Activated CD4-positive, alpha-beta T cell treated with anti-CD3 and anti-CD28 coated beads for 4 hours (primary cell): ENCODE measurements at regions not wholly inside any gene's neighbourhood (a gene's known extent, or its start where the extent isn't known, plus 50 kb on each side); places are given as distances from the start of the nearest gene placed in this dataset.
A peak's percentile ranks its signal among the peaks of the same experiment; 100 is the strongest.

ENCODE experiments used
- DNase-seq, 2 donors: peaks; one replicate each; pipeline ENCODE4 v3.0.0-alpha.2; 2020

DNA sequence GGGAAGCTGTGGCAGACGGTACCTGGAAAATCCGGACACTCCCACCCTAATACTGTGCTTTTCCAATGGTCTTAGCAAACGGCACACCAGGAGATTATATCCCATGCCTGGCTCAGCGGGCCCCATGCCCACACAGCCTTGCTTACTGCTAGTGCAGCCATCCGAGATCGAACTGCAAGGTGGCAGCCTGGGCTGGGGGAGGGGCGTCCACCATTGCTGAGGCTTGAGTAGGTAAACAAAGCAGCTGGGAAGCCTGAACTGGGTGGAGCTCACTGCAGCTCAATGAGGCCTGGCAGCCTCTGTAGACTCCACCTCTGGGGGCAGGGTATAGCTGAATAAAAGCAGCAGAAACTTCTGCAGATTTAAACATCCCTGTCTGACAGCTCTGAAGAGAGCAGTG lies 4396.8 kb upstream of the OR11H1 start:
- DNase-seq = peak in 1 of 2 donors; percentile 0
